Right lung (tissue), 2 donors: ENCODE measurements at regions not wholly inside any gene's neighbourhood (a gene's known extent, or its start where the extent isn't known, plus 50 kb on each side); places are given as distances from the start of the nearest gene placed in this dataset.

Experiments used
- DNase-seq, 2 donors: peaks; one replicate each; pipeline ENCODE4 v3.0.0-alpha.2; 2013

- DNase-seq, result no peak
Measured at GRCh38 chr4:155521382-155521781, 144.6 kb upstream of the MAP9 start.

- no peak for DNase-seq
Measured at GRCh38 chr4:155515444-155516075, 138.8 kb upstream of the MAP9 start.

- no peak for DNase-seq
Measured at GRCh38 chr4:155514628-155515027, 137.9 kb upstream of the MAP9 start.

GRCh38 chr4:155512817-155513216 is 136.1 kb upstream of the MAP9 start:
- DNase-seq, result no peak

GRCh38 chr4:155512046-155512445 is 135.3 kb upstream of the MAP9 start:
- no peak for DNase-seq

GRCh38 chr4:155510771-155511170 is 134.0 kb upstream of the MAP9 start:
- no peak for DNase-seq

- no peak for DNase-seq
Measured at GRCh38 chr4:155509555-155509954, 132.8 kb upstream of the MAP9 start.

GRCh38 chr4:155506745-155507144 is 130.0 kb upstream of the MAP9 start:
- peak; percentile 84 to 86 for DNase-seq

- DNase-seq, result peak in 1 of 2 donors; percentile 40
Measured at GRCh38 chr4:155505321-155505720, 128.6 kb upstream of the MAP9 start.

- DNase-seq, result no peak
Measured at GRCh38 chr4:155497306-155497705, 120.5 kb upstream of the MAP9 start.

- no peak for DNase-seq
Measured at GRCh38 chr4:155496294-155496626, 119.5 kb upstream of the MAP9 start.

- DNase-seq, result no peak
Measured at GRCh38 chr4:155495572-155496293, 119.0 kb upstream of the MAP9 start.

- no peak for DNase-seq
Measured at GRCh38 chr4:155494037-155494718, 117.4 kb upstream of the MAP9 start.

- no peak for DNase-seq
Measured at GRCh38 chr4:155491336-155492120, 114.8 kb upstream of the MAP9 start.

GRCh38 chr4:155489271-155489670 is 112.5 kb upstream of the MAP9 start:
- no peak for DNase-seq

GRCh38 chr4:155488691-155489090 is 111.9 kb upstream of the MAP9 start:
- DNase-seq, result peak in 1 of 2 donors; percentile 26

GRCh38 chr4:155487210-155487609 is 110.4 kb upstream of the MAP9 start:
- no peak for DNase-seq

- DNase-seq, result no peak
Measured at GRCh38 chr4:155481150-155481549, 104.4 kb upstream of the MAP9 start.

- DNase-seq, result no peak
Measured at GRCh38 chr4:155479835-155480234, 103.1 kb upstream of the MAP9 start.

GRCh38 chr4:155478336-155478835 is 101.6 kb upstream of the MAP9 start:
- DNase-seq, result no peak

- DNase-seq, result no peak
Measured at GRCh38 chr4:155474758-155475157, 98.0 kb upstream of the MAP9 start.

GRCh38 chr4:155473420-155474095 is 96.8 kb upstream of the MAP9 start:
- DNase-seq, result no peak
